ENCODE measurements at regions not wholly inside any gene's neighbourhood (a gene's known extent, or its start where the extent isn't known, plus 50 kb on each side); places are given as distances from the start of the nearest gene placed in this dataset.
"Not testable (repeated sequence)": the region's sequence is repeated elsewhere in the genome, so short reads cannot be mapped to it uniquely, and the experiment has no call there.

GRCh38 chr21:16425376-16425775 lies 695.6 kb downstream of the USP25 start:
- DNase-seq: no peak

DNA sequence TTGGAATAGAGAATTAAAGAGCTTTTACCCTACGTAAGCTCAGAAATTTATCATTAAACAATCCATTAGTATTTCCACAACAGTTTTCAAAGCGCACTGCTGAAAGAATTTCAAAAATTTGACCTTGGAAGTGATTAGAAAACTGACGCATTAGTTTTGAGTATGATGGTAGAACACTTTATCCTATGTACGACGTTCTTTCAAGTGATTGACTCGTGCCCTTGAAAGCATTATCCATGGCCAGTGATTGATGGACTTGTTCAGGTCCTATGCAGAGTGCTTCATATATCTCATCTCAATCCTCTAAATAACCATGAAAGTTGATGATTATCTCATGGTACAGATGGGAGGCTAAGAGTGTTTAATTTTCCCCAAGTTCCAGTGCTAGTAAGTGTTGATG lies 697.2 kb downstream of the USP25 start:
- no peak for DNase-seq

DNA sequence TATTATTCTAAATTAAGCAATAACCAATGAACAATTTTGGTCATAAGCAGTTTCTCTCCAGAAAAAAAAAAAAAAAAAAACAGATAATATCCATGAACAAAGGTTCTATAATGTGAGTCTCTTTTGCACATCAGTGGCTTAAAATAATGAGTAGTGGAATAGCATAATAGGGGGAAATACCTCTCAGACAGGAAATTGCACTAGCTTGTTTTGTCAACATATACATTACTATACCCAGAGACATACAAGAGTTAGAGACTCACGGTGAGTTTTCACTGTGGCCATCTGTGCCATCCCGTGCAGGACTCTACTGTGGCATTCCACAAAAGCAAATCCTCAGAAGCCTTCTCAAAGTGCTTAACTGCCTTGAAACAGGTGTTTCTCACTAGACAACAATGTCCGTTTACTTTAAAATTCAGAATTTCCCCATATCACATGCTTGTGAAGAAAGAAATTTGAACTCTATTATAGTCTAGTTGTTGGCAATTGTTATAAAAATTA lies 697.9 kb downstream of the USP25 start:
- DNase-seq: no peak

DNA sequence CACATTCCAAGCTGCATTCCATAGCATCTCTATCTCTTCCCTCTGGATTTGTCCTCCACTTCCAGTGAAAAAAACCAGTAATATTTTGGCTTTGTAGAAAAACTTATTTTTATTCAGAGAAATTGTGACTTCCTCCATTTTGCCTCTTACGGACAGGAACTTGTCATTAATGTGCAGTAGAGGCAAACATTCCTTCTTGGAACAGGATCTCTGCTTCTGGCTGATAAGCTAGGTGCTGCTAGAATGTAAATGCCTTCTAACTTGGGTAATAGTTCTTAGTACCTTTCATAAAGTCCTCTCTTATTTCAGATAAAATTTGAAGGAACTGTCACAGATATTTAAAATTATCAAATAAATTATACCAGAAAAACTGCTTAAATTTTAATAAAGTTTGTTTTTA lies 707.8 kb downstream of the USP25 start:
- DNase-seq: no peak

DNA sequence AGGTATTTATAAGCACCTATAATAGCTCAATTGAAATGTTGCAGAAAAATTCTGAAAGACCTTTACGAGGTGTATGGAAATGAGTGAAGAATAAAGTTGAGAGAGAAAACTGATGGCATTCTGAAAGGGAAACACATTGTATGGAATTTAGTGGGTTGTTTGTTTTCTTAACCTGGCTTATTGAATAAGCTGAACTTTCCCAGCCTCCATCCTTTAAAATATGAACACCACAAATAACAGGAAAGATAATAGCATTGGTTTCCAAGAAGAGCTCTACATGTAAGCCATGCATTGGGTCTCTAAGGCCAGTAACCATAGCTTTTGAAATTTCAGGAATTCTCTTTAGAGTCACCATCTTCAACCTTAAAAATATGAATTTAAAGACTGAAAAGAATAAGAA lies 709.0 kb downstream of the USP25 start:
- no peak for DNase-seq

DNA sequence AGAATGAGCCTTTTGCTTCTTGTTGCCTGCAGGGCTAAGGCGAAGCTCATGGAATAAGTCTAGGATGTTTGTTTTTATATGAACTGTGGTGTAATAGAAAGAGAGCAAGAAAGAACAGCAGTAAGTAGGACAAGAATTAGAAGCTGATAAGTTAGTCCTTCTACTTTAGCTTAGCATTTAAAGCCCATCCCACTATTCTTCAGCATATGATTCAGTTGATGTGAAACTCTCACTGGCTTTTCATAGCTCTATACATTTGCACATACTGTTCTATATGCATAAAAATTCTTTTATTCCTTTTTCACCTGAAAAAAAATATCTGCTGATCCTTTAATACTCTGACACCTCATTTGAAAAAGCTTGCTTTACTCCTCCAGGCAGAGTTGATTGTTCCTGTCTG lies 712.0 kb downstream of the USP25 start:
- DNase-seq: no peak

GRCh38 chr21:16454399-16454798 lies 724.6 kb downstream of the USP25 start:
- DNase-seq: no peak

GRCh38 chr21:16455526-16455925 lies 725.7 kb downstream of the USP25 start:
- no peak for DNase-seq

DNA sequence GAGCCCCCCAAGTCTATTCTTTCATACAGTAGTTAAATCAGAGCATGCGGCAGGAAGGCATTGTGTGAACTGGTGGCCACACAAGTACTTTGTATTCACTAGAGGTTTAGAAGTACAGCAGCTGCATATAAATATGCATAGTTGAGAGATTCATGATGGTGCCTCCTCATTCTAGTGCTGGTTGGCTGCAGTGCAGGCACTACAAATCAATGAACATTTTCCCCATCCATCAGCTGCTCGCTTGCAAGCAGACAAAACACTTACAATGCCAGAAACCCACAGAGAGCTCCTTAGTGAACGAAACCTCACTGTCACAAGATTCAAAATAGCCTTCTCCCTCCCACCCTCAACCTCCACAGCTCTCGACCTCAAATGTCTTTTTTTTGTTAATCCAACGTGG lies 726.2 kb downstream of the USP25 start:
- no peak for DNase-seq

GRCh38 chr21:16457498-16457897 lies 727.7 kb downstream of the USP25 start:
- DNase-seq: no peak

DNA sequence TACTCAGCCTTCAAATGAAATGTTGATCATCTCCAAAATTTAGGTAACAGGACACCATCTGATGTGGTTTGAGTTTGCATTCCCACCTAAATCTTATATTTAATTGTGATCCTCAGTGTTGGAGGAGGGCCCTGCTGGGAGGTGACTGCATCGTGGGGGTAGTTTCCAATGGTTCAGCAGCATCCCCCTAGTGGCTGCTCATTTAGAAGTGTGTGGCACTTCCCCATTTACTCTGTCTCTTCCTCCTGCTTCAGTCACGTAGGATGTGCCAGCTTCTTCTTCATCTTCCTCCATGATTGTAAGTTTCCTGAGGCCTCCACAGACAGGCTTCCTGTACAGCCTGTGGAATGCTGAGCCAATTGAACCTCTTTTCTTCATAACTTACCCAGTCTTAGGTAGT lies 731.2 kb downstream of the USP25 start:
- no peak for DNase-seq

DNA sequence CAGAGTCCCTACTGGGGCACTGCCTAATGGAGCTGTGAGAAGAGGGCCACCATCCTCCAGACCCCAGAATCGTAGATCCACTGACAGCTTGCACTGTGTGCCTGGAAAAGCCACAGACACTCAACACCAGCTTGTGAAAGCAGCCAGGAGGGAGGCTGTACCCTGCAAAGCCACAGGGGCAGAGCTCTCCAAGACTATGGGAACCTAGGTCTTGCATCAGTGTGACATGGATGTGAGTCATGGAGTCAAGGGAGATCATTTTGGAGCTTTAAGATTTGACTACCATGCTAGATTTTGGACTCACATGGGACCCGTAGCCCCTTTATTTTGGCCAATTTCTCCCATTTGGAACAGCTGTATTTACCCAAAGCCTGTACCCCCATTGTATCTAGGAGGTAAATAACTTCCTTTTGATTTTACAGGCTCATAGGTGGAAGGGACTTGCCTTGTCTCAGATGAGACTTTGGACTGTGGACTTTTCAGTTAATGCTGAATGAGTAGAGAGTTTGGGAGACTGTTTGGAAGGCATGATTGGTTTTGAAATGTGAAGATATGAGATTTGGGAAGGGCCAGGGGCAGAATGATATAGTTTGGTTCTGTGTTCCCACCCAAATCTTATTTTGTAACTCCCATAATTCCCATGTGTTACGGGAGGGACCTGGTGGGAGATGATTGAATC lies 734.6 kb downstream of the USP25 start:
- DNase-seq: not testable (repeated sequence)

GRCh38 chr21:16468184-16468583 lies 738.4 kb downstream of the USP25 start:
- no peak for DNase-seq

GRCh38 chr21:16473988-16474387 lies 744.2 kb downstream of the USP25 start:
- DNase-seq: no peak

DNA sequence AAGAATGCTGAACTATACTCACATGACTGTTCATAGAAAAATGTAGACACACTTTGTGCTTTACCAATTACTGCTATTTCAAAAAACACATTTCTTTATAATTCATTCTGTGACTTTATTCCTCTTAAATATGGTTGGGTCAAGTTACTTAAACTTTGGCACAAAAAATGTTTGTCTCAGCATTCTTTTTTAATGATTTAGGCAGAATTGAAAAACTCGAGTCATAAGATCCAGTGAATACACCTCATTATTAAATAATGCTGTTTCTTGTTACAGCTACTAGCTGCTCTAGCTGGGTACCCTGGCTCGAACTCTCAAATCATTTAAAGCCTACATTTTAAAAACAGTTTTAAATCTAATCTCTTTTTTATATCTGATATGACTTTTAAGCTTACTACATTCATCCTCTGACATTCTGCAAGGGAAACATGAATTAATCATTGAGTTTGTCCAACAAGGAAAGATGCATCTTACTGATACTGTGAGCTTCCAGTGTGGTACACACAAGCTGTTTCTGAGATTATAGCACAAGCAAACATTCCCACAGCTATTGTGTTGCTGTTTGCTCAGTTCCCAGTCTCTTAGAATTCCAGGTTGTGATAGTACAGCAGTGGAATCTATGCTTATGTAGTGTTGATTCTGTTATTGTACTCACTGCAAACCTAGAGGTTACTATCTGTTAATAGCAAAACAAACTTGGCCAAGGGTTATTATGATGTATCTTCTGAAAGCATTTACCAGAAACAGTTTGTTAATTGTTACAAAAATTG lies 746.5 kb downstream of the USP25 start:
- no peak for DNase-seq

- no peak for DNase-seq
Measured at GRCh38 chr21:16488042-16488441, 758.3 kb downstream of the USP25 start.

DNA sequence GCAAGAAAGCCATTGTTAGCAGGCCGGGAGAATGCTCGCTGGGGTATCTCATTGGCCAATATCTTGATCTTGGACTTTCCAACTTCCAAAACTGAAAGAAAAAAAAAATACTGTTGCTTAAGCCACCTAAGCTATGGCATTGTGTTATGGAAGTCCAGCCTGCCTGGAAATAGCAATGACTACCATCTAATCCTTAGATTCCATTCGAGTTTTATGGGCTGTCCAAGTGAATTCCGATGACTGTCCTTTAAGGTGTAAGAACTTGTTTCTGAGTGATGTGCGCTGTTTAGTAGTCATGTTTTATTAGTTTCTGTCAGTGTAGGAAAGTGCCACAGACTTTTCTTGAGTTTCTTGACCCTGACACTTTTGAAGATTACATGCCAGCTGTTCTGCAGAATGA lies 762.6 kb downstream of the USP25 start:
- DNase-seq: no peak

DNA sequence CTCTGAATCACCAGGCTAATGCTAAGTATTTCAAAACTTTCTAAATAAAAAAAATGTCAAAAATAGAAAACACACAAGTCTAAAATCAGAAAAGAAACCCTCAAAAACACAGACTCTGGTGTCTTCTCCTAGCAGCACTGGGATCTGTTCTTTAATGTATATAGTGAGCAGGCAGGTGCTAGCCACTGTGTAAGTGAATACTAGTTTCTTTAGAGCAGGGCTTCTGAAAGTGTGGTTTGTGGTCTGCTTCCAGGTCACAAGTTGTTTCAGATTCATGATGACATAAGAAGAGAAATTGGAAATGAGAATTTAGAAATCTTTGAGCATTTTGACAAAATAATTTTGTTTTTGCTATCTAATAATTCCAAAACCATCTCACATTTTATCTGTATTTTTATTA lies 763.1 kb downstream of the USP25 start:
- DNase-seq: no peak

DNA sequence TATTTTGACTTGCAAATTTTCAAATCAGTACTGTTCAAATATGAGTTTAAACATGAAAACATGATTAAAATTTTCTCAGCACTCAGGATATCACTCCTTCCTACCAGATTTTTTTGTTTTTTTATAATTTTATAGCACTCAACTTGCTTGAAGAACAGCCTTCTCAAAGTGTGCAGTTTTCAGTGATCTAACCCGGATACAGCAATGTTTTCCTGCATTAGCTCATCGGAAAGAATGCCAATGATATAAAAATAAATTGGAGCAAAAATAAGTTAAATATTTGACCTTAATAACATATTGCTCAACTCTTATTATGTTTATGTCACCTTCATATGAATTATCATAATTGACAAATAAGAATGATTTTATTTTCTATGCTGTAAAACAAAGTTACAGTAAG lies 766.8 kb downstream of the USP25 start:
- no peak for DNase-seq

- DNase-seq: no peak
Measured at GRCh38 chr21:16500271-16500670, 770.5 kb downstream of the USP25 start.

DNA sequence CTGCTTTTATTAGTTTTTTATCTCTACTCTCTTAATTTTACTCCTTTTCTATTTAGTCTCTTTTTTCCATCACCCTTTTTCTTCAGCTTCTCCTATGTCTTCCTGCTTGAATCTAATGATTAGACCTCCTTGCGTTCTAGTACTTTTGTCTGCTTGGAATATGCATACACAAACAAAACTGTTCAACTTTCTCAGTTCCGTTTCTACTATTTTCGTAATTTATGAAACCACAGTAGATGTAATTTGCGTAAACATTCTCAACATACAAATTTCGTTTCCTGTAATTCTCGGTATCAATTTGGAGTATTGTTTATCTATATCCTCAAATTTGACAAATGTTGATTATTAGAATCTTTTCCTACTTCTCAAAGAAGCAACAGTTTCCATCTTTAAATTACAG lies 772.5 kb downstream of the USP25 start:
- no peak for DNase-seq

GRCh38 chr21:16502897-16503296 lies 773.1 kb downstream of the USP25 start:
- no peak for DNase-seq

DNA sequence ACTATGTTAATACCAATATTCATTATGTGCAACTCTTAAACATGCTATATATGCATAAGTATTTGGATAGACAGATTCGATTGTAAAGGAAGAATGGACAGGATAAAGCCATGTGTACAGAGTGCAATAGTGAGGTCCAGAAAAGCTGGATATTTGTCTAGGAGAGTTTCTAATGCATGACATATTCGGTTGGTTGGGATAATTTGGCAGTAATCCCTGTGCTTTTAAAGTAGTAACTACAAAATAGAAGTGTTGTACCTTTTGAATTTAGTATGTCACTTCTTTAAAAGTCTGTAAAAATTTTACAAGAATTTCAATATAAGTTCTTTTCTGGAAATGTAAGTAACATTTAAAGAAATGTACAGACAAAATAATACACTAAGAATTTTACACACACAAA lies 774.5 kb downstream of the USP25 start:
- DNase-seq: no peak

DNA sequence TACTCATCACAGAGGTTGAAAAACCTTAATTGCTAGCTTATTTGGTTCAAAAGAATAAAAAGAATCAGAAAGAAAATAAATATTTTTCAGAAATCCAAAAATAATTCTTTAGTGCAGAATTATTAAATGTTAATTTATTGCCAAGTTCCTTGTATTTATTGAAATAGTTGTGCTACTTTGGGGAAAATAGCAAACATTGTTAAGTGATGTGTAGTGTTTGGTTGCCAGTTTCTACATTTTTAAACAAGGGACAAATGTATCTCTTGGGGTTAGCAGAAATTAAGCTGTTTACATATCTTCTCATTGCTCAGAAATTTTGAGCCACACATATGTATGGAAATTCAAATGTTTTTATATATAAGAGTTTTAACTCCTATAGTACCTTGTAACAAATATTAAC lies 775.0 kb downstream of the USP25 start:
- DNase-seq: no peak

- no peak for DNase-seq
Measured at GRCh38 chr21:16509476-16509875, 779.7 kb downstream of the USP25 start.

Measured in NCI-H1930 (cell line).